Activated B cell treated with CpG ODN at 0.5 μM for 24 hours (primary cell): ENCODE measurements at regions not wholly inside any gene's neighbourhood (a gene's known extent, or its start where the extent isn't known, plus 50 kb on each side); places are given as distances from the start of the nearest gene placed in this dataset.

Source experiments
- ATAC-seq: fragments of 200-7000 bp; cut with Tn5 transposase; one replicate; pipeline ENCODE4 v1.10.0; 2021; ENCODE audit warnings: low read depth, mild to moderate bottlenecking, moderate library complexity
- CTCF ChIA-PET: fragments of 350-600 bp; sonication (Branson Sonifier 250); formaldehyde crosslinking; loops from one replicate; lab custom pipeline; 2021; ENCODE audit warnings: antibody characterized with exemption; lab: Charles Lee
- POLR2A ChIA-PET: fragments of 350-600 bp; sonication (Branson Sonifier 250); formaldehyde crosslinking; loops from one replicate; lab custom pipeline; 2021; ENCODE audit warnings: antibody characterized with exemption; lab: Charles Lee
- DNase-seq: peaks from one replicate; pipeline ENCODE4 v3.0.0; 2022
- H3K27ac Mint-ChIP-seq: one replicate; pipeline ENCODE4 v1.8.0; 2020; ENCODE audit warnings: mixed read lengths
- H3K27me3 Mint-ChIP-seq: one replicate; pipeline ENCODE4 v1.8.0; 2021; ENCODE audit warnings: mixed read lengths
- H3K36me3 Mint-ChIP-seq: one replicate; pipeline ENCODE4 v1.8.0; 2021; ENCODE audit warnings: low read depth, mixed read lengths
- H3K4me1 Mint-ChIP-seq: one replicate; pipeline ENCODE4 v1.8.0; 2021; ENCODE audit warnings: mixed read lengths
- H3K4me3 Mint-ChIP-seq: one replicate; pipeline ENCODE4 v1.8.0; 2020; ENCODE audit warnings: mild to moderate bottlenecking, mixed read lengths
- H3K9me3 Mint-ChIP-seq: one replicate; pipeline ENCODE4 v1.8.0; 2020; ENCODE audit warnings: mixed read lengths
- CTCF ChIP-seq: fragments of 200-600 bp; IDR thresholded peaks from one replicate; pipeline ENCODE4 v1.8.0; 2022; ENCODE audit warnings: antibody characterized with exemption, mild to moderate bottlenecking
- intact Hi-C: fragments of 100-400 bp; cut with micrococcal nuclease; formaldehyde crosslinking; loops from one replicate; pipeline ENCODE4 v1.15.1; 2024

GRCh38 chr17:65459677-65460347 is 101.6 kb downstream of the AXIN2 start:
- ATAC-seq = no peak
- no peaks in the 10 kb centered on the region for H3K4me1 Mint-ChIP-seq
- DNase-seq = no peak
- intact Hi-C loops = no loop called here
- H3K27ac Mint-ChIP-seq = no peak overlapping the region
- POLR2A ChIA-PET = no interaction called here
- H3K27me3 Mint-ChIP-seq = peaks cover 5% of the 10 kb centered on the region
- no peaks in the 10 kb centered on the region for H3K36me3 Mint-ChIP-seq
- TF ChIP-seq CTCF = no peak
- H3K4me3 Mint-ChIP-seq = no peak overlapping the region
- H3K9me3 Mint-ChIP-seq = no peaks in the 10 kb centered on the region
- CTCF ChIA-PET = no interaction called here

- ATAC-seq = no peak
- H3K27ac Mint-ChIP-seq = no peak overlapping the region
- no peak for DNase-seq
- no peak for TF ChIP-seq CTCF
- ChIA-PET CTCF (no interaction called here), POLR2A (no interaction called here)
- H3K27me3 Mint-ChIP-seq = peaks cover 5% of the 10 kb centered on the region
- intact Hi-C loops = no loop called here
- no peak overlapping the region for H3K4me3 Mint-ChIP-seq
- no peaks in the 10 kb centered on the region for H3K9me3 Mint-ChIP-seq
- H3K4me1 Mint-ChIP-seq = no peaks in the 10 kb centered on the region
- H3K36me3 Mint-ChIP-seq = no peaks in the 10 kb centered on the region
Measured at GRCh38 chr17:65457635-65458257, 103.7 kb downstream of the AXIN2 start.

- intact Hi-C loops = no loop called here
- POLR2A ChIA-PET = no interaction called here
- no peaks in the 10 kb centered on the region for H3K9me3 Mint-ChIP-seq
- ATAC-seq = no peak
- no peaks in the 10 kb centered on the region for H3K4me1 Mint-ChIP-seq
- no peaks in the 10 kb centered on the region for H3K36me3 Mint-ChIP-seq
- no peak overlapping the region for H3K4me3 Mint-ChIP-seq
- peaks cover 2% of the 10 kb centered on the region for H3K27me3 Mint-ChIP-seq
- no peak for TF ChIP-seq CTCF
- no peak overlapping the region for H3K27ac Mint-ChIP-seq
- CTCF ChIA-PET = no interaction called here
- DNase-seq = no peak
Measured at GRCh38 chr17:65457183-65457582, 104.3 kb downstream of the AXIN2 start.

GRCh38 chr17:65456368-65457151 is 104.9 kb downstream of the AXIN2 start:
- no peak for ATAC-seq
- Mint-ChIP-seq H3K27ac (no peak overlapping the region), H3K4me3 (no peak overlapping the region), H3K36me3 (no peaks in the 10 kb centered on the region), H3K27me3 (peaks cover 2% of the 10 kb centered on the region), H3K4me1 (no peaks in the 10 kb centered on the region), H3K9me3 (no peaks in the 10 kb centered on the region)
- ChIA-PET POLR2A (no interaction called here), CTCF (no interaction called here)
- intact Hi-C loops = no loop called here
- TF ChIP-seq CTCF = no peak
- no peak for DNase-seq

GRCh38 chr17:65455972-65456343 is 105.5 kb downstream of the AXIN2 start:
- POLR2A ChIA-PET = no interaction called here
- no peak overlapping the region for H3K27ac Mint-ChIP-seq
- DNase-seq (no peak), ATAC-seq (no peak)
- no peaks in the 10 kb centered on the region for H3K9me3 Mint-ChIP-seq
- peaks cover under 1% of the 10 kb centered on the region for H3K27me3 Mint-ChIP-seq
- no peaks in the 10 kb centered on the region for H3K36me3 Mint-ChIP-seq
- H3K4me1 Mint-ChIP-seq = no peaks in the 10 kb centered on the region
- CTCF ChIA-PET = no interaction called here
- no peak for TF ChIP-seq CTCF
- no peak overlapping the region for H3K4me3 Mint-ChIP-seq
- intact Hi-C loops = no loop called here
